Activated CD4-positive, alpha-beta T cell treated with anti-CD3 and anti-CD28 coated beads for 4 hours (primary cell): ENCODE measurements at regions not wholly inside any gene's neighbourhood (a gene's known extent, or its start where the extent isn't known, plus 50 kb on each side); places are given as distances from the start of the nearest gene placed in this dataset.

Source experiments
- DNase-seq, 2 donors: peaks; one replicate each; pipeline ENCODE4 v3.0.0-alpha.2; 2020

DNA sequence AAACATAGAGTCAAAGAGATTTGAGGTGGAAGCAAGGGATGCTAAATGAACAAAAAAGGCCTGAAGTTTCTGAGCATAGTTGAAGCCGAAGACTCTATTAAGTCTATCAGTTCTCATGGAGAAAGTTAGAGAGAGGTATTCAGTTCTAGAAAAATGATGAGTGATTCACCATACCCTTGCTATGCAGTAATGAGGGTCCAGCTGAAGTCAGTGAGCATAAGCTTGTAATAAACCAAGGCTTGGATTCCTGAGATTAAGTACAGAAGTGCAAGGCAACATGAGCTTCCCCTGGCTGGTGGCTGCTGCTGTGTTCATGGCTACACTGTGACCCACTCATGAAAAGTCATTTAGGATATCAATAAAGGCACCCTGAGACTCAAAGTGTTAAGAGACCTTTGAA, 129.7 kb upstream of the MTAP start:
- no peak for DNase-seq

- DNase-seq, result no peak
These were observed 127.5 kb upstream of the MTAP start for GRCh38 chr9:21674894-21675293.

- DNase-seq, result no peak
These were observed 125.0 kb upstream of the MTAP start for GRCh38 chr9:21677387-21677786.

DNA sequence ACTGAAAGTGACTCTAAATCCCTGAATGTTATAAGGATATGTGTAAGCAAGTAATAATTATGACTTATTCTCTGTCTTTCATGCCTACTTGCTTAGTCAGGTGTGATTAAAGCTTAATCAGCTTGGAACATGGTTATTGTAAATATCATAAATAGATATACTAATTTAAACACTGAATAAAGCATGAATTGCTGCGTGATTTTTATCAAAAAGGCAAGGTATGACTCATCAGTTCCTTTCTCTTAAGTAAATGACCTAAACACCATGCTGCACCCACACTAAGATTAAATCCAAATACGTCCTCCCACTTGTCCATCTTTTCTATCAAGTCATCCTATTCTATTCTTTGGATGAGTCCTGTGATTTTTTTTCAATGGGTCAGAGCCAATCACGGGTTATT, 124.6 kb upstream of the MTAP start:
- no peak for DNase-seq

- DNase-seq, result no peak
These were observed 123.0 kb upstream of the MTAP start for GRCh38 chr9:21679432-21679831.

DNA sequence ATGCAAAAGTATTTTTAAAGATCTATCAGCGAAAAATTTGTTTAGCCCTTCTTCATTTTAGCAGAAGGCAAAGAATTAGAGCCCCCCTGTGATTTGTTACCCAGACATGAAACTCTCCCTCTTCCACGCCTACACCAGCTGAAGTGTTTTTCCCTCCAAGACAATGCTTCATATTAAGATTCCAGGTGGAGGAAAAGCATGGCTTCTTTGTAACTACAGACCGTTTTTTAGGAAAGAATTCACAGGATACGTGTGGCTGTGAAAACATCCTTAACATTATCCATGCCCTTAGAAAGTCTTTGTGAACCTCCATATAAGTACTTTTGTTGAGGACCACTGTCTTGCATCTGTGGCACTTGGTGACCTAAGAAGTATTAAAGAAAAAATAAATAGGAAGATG, 121.8 kb upstream of the MTAP start:
- no peak for DNase-seq

DNA sequence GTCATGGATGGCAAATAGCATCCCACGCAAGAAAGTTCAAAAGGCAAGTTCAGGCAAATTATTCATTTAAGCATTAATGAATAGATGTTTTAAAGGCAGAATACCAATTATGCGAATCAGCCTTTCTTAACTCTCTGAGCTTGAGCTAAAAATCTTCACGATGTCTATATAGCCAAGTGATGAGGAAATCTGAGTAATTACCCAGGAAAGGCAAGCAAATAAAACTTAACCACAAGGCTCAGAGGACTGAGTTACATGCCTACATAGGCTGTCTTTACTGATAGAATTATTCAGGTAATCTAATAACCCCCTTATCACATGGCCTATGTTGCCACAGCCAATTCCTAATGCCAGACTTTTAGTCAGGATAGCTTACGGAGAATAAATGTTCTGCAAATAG, 120.8 kb upstream of the MTAP start:
- DNase-seq, result no peak

GRCh38 chr9:21682381-21682780, 120.1 kb upstream of the MTAP start:
- no peak for DNase-seq

GRCh38 chr9:21682981-21683380, 119.5 kb upstream of the MTAP start:
- no peak for DNase-seq

GRCh38 chr9:21683484-21684175, 118.8 kb upstream of the MTAP start:
- DNase-seq, result no peak

GRCh38 chr9:21684231-21684630, 118.2 kb upstream of the MTAP start:
- DNase-seq, result no peak

DNA sequence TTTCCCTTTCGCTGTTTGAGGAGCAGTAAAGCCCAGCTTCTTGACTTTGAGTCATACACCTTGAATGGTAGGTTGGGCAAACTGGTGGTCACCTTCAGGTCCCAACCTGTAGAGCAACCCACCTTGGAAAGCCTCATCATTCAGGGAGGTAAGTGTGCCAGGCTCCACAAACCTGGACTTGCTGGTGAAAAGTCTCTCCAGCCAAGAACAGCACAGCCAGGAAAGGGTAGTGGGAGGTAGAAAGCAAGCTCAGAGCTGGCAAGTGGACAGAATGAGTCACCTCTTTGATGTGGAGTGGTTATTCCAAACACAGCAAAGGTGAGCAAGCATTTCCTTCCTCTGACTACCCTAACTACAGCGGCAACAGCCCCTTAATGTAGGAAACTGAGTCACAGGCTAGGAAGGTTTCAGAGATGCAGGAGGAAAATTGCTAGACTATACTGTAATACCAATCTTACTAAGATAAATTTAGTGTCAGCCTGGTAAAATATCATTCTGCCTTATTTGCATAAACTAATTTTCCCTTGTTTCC, 117.5 kb upstream of the MTAP start:
- peak; percentile 55 to 57 for DNase-seq

- no peak for DNase-seq
These were observed 116.9 kb upstream of the MTAP start for GRCh38 chr9:21685502-21685901.

DNA sequence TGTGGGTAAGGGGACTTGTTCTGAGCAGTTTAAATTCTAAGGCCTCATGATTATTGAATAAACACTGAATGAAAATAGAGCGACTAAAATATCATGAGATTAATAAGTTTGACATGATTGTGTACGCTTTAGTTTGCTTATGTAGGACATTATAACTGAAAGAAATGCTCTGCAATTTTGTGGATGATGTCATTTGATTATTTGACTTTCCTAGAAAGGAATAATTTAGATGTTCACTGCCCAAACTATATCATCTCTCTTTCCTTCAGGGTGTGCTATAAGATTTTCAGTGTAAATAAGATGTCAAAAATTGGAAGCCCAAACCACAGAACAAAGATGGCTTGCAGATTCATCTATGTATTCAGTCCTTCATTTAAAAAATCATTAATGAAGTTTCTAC, 115.7 kb upstream of the MTAP start:
- DNase-seq, result no peak

- no peak for DNase-seq
These were observed 115.1 kb upstream of the MTAP start for GRCh38 chr9:21687351-21687750.

DNA sequence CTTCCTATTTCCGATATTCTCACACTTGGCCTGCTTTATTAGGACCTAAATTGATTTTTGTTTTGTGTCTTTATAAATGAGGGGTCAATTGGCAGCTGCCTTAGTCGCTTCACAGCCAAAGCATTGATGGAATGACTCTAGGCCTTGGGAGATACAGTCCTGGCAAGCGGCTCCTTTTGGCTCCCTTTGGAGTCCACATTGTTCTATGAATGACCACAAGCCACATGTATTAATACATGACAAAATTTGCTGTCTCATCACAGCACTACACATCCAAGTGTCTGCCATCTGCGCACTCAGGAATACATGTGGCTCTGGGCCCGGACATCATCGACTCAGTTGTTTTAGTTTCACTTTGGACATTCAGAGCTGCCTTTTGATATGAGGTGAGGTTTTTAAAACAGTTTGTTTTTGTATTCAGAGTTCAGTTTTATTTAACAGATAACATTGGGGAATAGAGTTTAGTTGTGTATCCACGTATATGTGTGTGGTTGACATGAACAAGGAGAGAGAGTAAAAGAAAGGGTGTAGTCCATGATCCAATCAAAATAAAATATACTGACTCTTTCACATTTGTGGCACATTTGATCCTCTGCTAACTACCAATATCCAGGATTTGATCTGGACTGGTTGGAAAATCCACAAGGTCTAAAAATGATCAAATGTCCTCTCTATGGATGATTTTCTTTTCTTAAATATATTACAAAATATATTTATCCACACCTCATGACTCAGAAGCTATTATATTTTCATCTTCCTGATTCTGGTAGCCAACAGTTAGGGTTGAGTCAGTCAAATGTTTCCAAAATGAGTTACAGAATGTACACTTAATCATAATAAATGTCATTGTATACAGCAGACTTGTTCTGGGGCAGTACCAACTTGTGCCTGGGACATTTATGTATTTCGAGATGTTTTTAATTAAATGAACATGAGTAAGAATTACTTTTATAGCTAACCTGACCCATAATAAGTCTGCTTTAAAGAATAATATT, 114.0 kb upstream of the MTAP start:
- no peak for DNase-seq

GRCh38 chr9:21689854-21690253, 112.6 kb upstream of the MTAP start:
- no peak for DNase-seq

- DNase-seq, result no peak
These were observed 111.9 kb upstream of the MTAP start for GRCh38 chr9:21690561-21690960.

- no peak for DNase-seq
These were observed 110.0 kb upstream of the MTAP start for GRCh38 chr9:21692390-21692789.

- no peak for DNase-seq
These were observed 108.0 kb upstream of the MTAP start for GRCh38 chr9:21694424-21694823.

GRCh38 chr9:21695443-21695842, 107.0 kb upstream of the MTAP start:
- no peak for DNase-seq

DNA sequence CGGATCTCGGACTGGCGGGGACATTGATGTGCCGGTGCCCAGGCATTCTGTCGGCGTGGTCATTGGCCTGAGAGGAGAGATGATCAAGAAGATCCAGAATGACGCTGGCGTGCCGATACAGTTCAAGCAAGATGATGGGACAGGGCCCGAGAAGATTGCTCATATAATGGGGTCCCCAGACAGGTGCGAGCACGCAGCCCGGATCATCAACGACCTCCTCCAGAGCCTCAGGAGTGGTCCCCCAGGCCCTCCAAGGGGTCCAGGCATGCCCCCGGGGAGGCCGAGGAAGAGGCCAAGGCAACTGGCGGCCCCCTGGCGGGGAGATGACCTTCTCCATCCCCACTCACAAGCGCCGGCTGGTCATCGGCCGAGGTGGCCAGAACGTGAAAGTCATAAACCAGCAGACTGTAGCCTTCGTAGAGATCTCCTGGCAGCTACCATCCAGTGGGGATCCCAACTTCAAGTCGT, 106.5 kb upstream of the MTAP start:
- DNase-seq, result no peak

DNA sequence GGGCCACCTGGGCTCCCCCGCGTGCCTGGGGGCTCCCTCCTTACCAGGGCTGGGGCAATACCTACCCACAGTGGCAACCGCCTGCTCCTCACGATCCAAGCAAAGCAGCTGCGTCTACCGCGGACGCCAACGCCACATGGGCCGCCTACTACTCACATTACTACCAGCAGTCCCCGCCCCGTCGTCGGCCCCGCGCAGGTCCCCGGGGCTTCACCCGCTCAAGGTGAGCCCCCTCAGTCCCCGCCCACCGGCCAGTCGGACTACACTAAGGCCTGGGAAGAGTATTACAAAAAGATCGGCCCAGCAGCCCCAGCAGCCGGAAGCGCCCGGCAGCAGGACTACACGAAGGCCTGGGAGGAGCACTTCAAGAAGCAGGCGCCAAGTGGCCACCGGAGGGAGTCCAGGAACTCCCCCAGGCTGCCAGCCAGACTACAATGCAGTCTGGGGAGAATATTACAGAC, 106.0 kb upstream of the MTAP start:
- DNase-seq, result no peak

DNA sequence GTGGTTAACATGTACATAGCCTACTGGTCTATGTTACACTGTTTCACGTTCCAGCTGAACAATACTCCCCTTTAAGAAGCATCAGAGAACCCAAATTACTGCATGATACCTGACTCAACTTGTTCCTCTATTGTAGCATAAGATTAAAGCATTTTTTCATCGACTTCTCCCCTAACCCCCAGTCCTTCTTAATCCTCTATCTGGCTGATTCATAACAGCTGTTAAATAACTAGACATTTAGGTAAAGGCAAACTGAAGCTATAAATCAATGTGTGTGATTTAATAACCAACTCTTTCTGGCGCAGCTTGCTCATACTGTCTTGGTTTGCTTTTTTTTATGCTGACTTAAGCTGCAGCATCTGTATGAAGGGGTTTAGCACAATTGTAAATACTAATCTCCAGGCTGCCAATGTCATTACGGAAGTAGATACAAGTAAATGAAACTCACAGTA, 94.2 kb upstream of the MTAP start:
- no peak for DNase-seq
